Stimulated activated CD4-positive, alpha-beta T cell treated with anti-CD3 and anti-CD28 coated beads, TNF-alpha, amount 100 ng/mL, for 24 hours (primary cell): ENCODE measurements at regions not wholly inside any gene's neighbourhood (a gene's known extent, or its start where the extent isn't known, plus 50 kb on each side); places are given as distances from the start of the nearest gene placed in this dataset.

Experiments
- DNase-seq, 3 experiments: peaks; one replicate each; pipeline ENCODE4 v3.0.0-alpha.2; 2020; ENCODE audit warnings: low read depth in 3 of 3

DNA sequence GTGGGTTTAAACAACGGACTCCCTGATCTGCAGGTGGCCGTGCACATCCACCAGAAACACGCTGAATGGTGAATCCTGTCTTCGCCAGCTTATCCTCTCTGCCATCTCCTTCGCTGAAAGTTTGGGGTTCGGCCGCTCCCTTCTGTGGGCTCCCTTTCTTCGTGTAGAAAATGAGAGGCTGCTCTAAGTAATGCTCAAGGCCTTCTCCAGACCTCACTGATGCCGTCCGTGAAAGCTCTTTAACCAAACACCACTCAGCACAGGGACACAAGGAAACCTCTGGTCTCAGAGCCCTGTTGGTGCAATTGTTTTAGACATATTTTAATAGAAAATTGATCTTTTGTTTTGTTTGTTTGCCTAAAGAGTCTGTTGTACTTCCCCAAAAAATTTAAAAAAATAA, 596.5 kb downstream of the IRX1 start:
- no peak for DNase-seq

- no peak for DNase-seq
Observed at GRCh38 chr5:4196744-4197143, 601.1 kb downstream of the IRX1 start.

DNA sequence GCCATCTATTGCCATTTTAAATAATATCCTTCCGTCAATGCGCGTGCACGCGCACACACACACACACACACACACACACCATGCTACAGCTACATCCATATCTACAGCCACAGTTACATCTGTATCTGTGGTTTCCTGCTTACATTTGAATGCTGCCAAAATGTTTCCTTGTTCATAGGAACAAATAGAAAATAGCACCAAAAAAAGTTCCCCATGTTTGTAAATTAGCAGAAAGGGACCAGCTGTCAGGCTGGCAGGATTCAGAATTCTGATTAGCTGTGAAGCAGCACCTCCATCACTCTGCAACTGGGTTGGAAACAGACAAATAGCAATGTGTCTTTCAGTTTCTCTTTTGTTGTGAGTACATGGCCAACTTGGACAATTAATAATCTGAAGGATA, 601.5 kb downstream of the IRX1 start:
- DNase-seq: no peak

GRCh38 chr5:4198461-4198860, 602.8 kb downstream of the IRX1 start:
- DNase-seq: no peak

GRCh38 chr5:4199049-4199841, 603.6 kb downstream of the IRX1 start:
- DNase-seq: no peak

DNA sequence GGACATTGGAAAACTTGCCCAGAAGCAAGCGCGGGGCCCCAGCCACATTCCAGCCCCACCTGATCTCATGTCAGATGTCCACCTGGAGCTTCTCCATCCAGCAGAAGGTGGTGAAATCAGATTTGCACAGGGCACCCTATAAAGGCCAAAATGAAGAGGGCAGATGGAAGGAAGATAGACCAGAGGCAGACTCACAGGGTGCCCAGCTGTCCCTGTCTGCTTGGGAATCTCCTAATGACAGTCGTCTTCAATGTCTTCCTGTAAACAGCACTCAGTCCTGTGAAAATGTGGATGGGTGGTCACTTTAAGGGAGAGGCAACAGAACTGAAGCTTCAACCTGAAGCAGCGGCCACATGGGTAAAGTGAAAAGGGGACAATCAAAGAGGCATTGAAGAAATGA, 607.5 kb downstream of the IRX1 start:
- DNase-seq: no peak

- no peak for DNase-seq
Observed at GRCh38 chr5:4204276-4205141, 608.9 kb downstream of the IRX1 start.

GRCh38 chr5:4205398-4205797, 609.8 kb downstream of the IRX1 start:
- DNase-seq: no peak

DNA sequence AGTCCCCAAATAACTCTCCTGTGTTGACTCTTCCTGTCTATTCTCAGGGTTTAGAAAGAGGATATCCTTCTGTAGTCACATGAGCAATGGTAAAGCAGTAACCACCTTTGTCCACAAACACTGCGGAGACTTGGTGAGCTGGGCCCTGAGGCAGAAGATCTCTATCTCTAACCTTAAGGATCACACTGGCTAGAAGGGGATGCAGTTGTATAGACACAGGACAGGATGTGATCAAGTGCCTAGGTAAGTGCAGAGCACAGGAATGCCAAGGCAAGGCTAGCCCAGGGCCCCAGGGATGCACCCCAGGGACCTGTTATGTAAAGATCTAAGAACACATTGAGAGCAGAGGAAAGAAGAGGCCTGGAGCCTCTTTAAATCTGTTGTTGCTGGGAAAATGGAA, 610.5 kb downstream of the IRX1 start:
- no peak for DNase-seq

DNA sequence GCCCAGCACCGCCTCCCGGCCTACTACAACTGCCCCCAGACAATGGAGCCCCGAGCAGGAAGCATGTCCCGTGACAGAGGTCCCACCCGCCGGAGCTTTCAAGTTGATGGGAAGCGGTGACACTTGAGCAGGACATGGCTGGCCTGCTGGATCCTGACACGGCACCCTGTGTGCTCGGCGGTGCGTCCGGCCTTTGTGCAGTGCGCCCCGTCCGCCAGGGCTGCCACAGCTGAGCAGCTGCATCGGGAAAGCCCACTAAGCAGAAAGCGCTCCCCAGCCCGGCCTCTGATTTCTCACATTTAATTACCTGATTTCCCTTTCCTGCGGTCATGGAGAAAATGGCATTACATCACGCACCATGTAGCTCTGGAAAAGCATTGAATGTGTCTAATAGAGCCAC, 611.9 kb downstream of the IRX1 start:
- no peak for DNase-seq

DNA sequence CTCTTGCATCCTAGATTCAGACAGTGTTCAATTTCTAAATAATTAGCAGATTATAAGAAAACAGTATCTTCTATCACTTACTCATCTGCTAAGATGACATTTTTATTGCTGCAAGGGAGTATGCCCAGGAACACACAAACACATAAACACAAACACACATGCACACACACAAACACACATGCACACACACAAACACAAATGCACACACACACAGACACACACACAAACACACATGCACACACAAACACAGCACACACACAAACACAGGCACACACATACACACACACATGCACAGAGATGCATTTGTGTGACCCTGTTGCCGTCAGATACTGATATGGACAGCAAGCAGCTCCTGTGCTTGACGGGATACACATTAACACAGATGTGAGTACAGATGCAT, 612.9 kb downstream of the IRX1 start:
- no peak for DNase-seq

DNA sequence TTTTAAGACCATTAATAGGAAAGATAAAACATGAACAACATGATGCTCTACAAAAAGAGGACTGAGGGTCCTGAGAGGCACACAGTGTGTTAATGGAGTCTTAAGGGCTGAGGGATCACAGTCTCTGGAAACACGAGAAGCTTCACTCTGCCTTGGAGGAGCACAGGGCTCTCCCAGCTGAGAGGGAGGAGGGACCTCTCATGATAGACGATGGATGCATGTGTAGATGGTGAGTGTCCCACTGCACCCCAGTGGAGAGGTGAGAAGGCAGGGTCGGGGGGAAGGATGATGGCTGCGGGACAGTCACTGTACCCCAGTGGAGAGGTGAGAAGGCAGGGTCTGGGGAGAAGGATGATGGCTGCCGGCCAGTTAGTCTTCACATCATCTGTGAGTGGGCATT, 613.4 kb downstream of the IRX1 start:
- DNase-seq: no peak

- DNase-seq: no peak
Observed at GRCh38 chr5:4212071-4212739, 616.6 kb downstream of the IRX1 start.

DNA sequence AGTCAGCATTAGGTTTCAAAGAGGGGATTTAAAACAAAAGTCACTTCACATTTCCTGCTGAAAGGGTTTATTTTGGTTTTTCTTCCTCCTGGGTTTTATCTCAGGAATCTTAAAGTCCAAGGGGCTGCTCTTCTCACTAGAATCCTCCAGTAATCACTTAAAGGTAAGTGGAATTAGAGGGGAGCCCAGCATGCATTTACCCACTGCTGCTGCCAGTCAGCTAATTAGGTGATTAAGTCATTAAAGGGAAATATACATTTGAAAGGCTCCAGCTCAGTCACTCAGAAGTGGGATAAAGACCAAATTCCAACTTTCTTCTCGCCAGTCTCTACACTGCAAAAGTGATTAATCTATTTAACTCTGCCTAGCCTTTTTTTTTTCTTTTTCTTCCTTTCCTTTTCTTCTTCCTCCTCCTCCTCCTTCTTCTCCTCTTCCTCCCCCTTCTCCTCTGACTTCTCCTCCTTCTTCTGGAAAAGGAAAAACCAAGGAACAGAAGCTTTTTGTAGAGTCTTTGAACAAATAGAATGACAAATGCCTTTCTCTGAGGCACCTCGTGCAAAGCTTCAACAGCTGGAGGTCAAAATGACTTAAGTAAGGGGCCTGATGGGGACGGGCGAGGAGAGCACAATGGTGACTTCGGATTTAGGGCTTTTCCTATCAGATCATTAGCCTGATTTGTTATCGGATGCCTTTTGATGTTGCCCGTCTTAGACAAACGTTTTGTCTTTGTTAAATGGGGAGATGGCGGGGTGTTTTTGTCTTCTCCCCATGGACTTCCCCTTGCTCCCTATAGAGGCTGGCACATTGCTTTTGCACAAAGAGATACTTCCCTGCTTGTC, 617.6 kb downstream of the IRX1 start:
- DNase-seq: no peak

GRCh38 chr5:4215143-4215542, 619.5 kb downstream of the IRX1 start:
- no peak for DNase-seq

GRCh38 chr5:4216142-4216541, 620.5 kb downstream of the IRX1 start:
- no peak for DNase-seq

DNA sequence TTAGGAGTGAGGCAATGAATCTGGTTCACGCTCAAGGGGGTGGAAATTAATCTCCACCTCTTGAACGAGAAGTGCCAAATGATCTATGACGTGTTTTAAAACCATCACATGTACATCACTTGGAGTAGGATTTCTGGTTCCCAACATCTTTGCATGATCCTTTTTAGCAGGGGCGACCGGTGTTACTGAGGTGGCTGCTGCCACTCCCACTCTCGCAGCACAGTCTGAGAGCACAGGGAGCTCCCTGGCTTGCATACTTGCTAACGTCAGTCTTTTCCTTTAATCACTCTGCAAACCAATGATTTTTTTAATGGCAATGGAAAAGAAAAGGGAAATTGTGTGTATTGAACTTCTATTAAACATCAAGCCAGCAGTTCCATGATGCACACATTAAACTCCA, 624.4 kb downstream of the IRX1 start:
- no peak for DNase-seq

DNA sequence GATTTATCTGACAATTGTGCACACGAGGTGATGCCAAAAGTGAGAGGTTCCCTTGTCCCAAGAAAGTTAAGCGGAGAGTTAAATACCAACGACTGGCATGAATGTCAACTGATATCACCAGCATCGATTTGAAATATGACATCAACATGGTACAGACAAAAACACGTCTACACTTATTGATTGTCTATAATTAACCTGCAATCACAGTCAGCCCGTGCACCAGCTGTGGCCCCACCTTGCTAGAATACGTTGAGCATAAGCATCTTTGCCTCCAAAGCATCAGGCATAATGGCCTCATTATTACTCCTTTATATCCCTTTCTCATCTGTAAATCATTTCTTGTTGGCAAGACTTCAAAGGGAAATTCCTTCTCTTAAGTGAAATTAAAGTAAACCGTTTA, 625.4 kb downstream of the IRX1 start:
- DNase-seq: no peak

- no peak for DNase-seq
Observed at GRCh38 chr5:4222147-4222546, 626.5 kb downstream of the IRX1 start.

- DNase-seq: no peak
Observed at GRCh38 chr5:4222821-4223220, 627.2 kb downstream of the IRX1 start.

DNA sequence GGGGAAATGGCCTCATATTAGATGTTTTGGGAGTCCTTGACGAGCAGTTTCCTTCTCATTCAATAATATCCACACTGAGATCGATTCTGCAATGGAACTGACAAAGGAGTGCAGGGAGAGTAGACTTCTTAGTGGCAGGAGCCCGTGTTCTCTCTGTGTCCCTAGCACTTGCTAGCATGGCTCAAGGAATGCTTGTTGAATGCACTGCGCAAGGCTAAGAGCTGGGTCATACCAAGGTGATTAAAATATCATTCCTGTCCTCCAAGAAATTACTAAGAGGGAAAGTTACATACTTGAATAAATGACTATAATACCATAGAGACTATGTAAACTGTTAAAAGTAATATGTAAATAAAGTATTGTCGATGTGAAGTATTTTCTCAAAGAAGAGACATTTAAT, 630.1 kb downstream of the IRX1 start:
- DNase-seq: no peak

GRCh38 chr5:4226565-4226964, 630.9 kb downstream of the IRX1 start:
- no peak for DNase-seq
